Gastroesophageal sphincter (tissue), 3 donors: ENCODE measurements at regions not wholly inside any gene's neighbourhood (a gene's known extent, or its start where the extent isn't known, plus 50 kb on each side); places are given as distances from the start of the nearest gene placed in this dataset.

Experiments used
- EP300 ChIP-seq: sonication (generic); formaldehyde crosslinking; IDR thresholded peaks from one replicate; pipeline ENCODE4 v1.6.1; 2017; ENCODE audit warnings: antibody characterized with exemption, mild to moderate bottlenecking
- TF ChIP-seq, protein P1 (sequence below), 4 experiments: fragments of 200-600 bp in 2 of 4; fragments of 450-650 bp in 2 of 4; sonication (generic) in 1 of 4; IDR thresholded peaks; one replicate each; pipeline ENCODE4 v1.5.1; 2017 to 2019; ENCODE audit warnings: antibody characterized with exemption in 4 of 4, mild to moderate bottlenecking in 2 of 4, moderate library complexity in 2 of 4

DNA sequence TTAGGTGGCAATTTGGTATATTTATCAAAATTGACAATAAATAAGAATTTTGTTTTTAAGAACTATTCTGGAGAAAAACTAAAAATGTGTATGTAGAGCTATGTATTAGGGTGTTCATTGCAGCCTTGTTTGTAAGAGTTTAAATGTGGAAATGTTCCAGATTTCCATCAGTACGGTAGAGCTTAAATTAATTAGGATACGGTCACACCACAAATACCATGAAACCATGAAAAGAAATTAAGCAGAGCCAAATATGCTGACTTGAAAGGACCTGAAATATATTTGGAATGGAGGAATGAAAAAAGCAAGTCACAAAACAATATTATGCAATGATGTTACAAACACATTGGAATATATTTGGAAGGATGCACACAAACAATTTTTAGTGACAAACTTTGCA, 64.6 kb downstream of the ACTBL2 start:
- TF ChIP-seq, protein P1, sequence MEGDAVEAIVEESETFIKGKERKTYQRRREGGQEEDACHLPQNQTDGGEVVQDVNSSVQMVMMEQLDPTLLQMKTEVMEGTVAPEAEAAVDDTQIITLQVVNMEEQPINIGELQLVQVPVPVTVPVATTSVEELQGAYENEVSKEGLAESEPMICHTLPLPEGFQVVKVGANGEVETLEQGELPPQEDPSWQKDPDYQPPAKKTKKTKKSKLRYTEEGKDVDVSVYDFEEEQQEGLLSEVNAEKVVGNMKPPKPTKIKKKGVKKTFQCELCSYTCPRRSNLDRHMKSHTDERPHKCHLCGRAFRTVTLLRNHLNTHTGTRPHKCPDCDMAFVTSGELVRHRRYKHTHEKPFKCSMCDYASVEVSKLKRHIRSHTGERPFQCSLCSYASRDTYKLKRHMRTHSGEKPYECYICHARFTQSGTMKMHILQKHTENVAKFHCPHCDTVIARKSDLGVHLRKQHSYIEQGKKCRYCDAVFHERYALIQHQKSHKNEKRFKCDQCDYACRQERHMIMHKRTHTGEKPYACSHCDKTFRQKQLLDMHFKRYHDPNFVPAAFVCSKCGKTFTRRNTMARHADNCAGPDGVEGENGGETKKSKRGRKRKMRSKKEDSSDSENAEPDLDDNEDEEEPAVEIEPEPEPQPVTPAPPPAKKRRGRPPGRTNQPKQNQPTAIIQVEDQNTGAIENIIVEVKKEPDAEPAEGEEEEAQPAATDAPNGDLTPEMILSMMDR (IDR thresholded peaks at IDR 0.05) = no peak
- TF ChIP-seq EP300 = no peak
